K562 (cell line): ENCODE measurements at regions not wholly inside any gene's neighbourhood (a gene's known extent, or its start where the extent isn't known, plus 50 kb on each side); places are given as distances from the start of the nearest gene placed in this dataset.
A peak's percentile ranks its signal among the peaks of the same experiment; 100 is the strongest.

Experiments
- ATAC-seq: fragments of 200-7000 bp; cut with Tn5 transposase; 3 replicates; pipeline ENCODE4 v1.9.1; 2020; ENCODE audit warnings: moderate library complexity
- BruUV-seq: library from RNA; stranded (reverse); fragments of 400-500 nt; replicated peaks from 2 replicates; lab custom pipeline; 2021; lab: Mats Ljungman, UMichigan
- CTCF ChIA-PET: fragments of 300-600 bp; formaldehyde crosslinking; extraction: SDS; loops from one replicate; lab custom pipeline; 2021; ENCODE audit warnings: low intra/inter-chr PET ratio; lab: Yijun Ruan, JAX
- POLR2A ChIA-PET: fragments of 300-600, 350-650 bp; sonication (Branson Sonifier 250); formaldehyde crosslinking; extraction: SDS; loops from one replicate; lab custom pipeline; 2021; ENCODE audit warnings: antibody characterized with exemption, inconsistent platforms; lab: Yijun Ruan, JAX
- DNase-seq, 4 experiments: peaks; one replicate each; pipeline versions ENCODE4 v3.0.0 to v3.0.0-alpha.2; 2011 to 2018; ENCODE audit warnings: low spot score in 3 of 4, mixed read lengths in 3 of 4; ENCODE audit errors: extremely low read depth in 1 of 4
- FAIRE-seq: peaks from 2 replicates; lab custom pipeline; 2011; peaks lifted over from hg19 to GRCh38; lab: Jason Lieb, UNC
- H2AFZ ChIP-seq: 2 replicates; pipeline ENCODE4 v1.6.0; 2011; ENCODE audit warnings: low read depth, low read length, control low read depth, inconsistent platforms
- H3K27ac ChIP-seq: fragments of 200-600 bp; 3 replicates; pipeline ENCODE4 v1.8.0; 2011; ENCODE audit warnings: low read depth, mild to moderate bottlenecking, control low read depth, inconsistent platforms, low read length, moderate library complexity, mixed read lengths; ENCODE audit errors: extremely low read depth
- H3K27me3 ChIP-seq, 2 experiments: fragments of 300-600 bp in 1 of 2; 2 replicates in 1 of 2; 3 replicates in 1 of 2; pipeline versions ENCODE4 v1.6.0 to v1.8.0; 2011; ENCODE audit warnings: inconsistent platforms in 2 of 2, low read length in 2 of 2, mild to moderate bottlenecking in 1 of 2, mixed read lengths in 1 of 2, moderate library complexity in 1 of 2; ENCODE audit not compliant: control insufficient read depth in 2 of 2, insufficient read depth in 2 of 2
- H3K36me3 ChIP-seq: fragments of 300-600 bp; 3 replicates; pipeline ENCODE4 v1.8.0; 2011; ENCODE audit warnings: mild to moderate bottlenecking, low read length, inconsistent platforms; ENCODE audit not compliant: control insufficient read depth, insufficient read depth
- H3K4me1 ChIP-seq, 2 experiments: fragments of 200-600 bp in 1 of 2; replicated peaks in 1 of 2; 2 replicates in 1 of 2; 3 replicates in 1 of 2; pipeline versions ENCODE4 v1.5.1 to v1.8.0; 2011; ENCODE audit warnings: inconsistent platforms in 2 of 2, low read length in 2 of 2, mild to moderate bottlenecking in 1 of 2, mixed read lengths in 1 of 2, moderate library complexity in 1 of 2; ENCODE audit not compliant: control insufficient read depth in 2 of 2, insufficient read depth in 2 of 2
- H3K4me2 ChIP-seq: 2 replicates; pipeline ENCODE4 v1.6.1; 2011; ENCODE audit warnings: low read length, control low read depth, inconsistent platforms, mixed read lengths; ENCODE audit not compliant: insufficient read depth
- H3K4me3 ChIP-seq: fragments of 200-600 bp; sonication (generic), shearing (Covaris generic); 2 replicates; pipeline ENCODE4 v1.5.1; 2016; ENCODE audit warnings: control low read depth, inconsistent platforms
- H3K79me2 ChIP-seq: fragments of 200-600 bp; 3 replicates; pipeline ENCODE4 v1.8.0; 2011; ENCODE audit warnings: low read length, inconsistent platforms; ENCODE audit not compliant: control insufficient read depth, insufficient read depth
- H3K9ac ChIP-seq, 2 experiments: 2 replicates each; pipeline versions ENCODE4 v1.6.0 to v1.6.1; 2011; ENCODE audit warnings: low read depth in 2 of 2, low read length in 2 of 2, control low read depth in 1 of 2, inconsistent platforms in 1 of 2, mild to moderate bottlenecking in 1 of 2, mixed read lengths in 1 of 2; ENCODE audit not compliant: insufficient read depth in 1 of 2
- H3K9me1 ChIP-seq: one replicate; pipeline ENCODE4 v1.6.0; 2011; ENCODE audit warnings: inconsistent platforms, mild to moderate bottlenecking, low read length, moderate library complexity; ENCODE audit not compliant: control insufficient read depth, insufficient read depth
- H3K9me3 ChIP-seq: replicated peaks from 2 replicates; pipeline ENCODE4 v1.5.1; 2011; ENCODE audit warnings: low read depth, low read length, inconsistent platforms; ENCODE audit not compliant: control insufficient read depth, insufficient read depth
- H4K20me1 ChIP-seq: replicated peaks from 2 replicates; pipeline ENCODE4 v1.6.1; 2011; ENCODE audit warnings: low read length, inconsistent platforms, mixed read lengths; ENCODE audit not compliant: control insufficient read depth, insufficient read depth
- CLOCK ChIP-seq: fragments of 250-450 bp; sonication (Bioruptor Pico); IDR thresholded peaks from 2 replicates; pipeline ENCODE4 v1.4.0; 2020; ENCODE audit warnings: mild to moderate bottlenecking, moderate library complexity, borderline replicate concordance
- CREB1 ChIP-seq, 2 experiments: sonication (generic) in 1 of 2; formaldehyde crosslinking in 1 of 2; IDR thresholded peaks; 2 replicates each; pipeline versions ENCODE4 v1.6.1 to v1.8.0; 2012 to 2022; ENCODE audit warnings: inconsistent platforms in 1 of 2, mild to moderate bottlenecking in 1 of 2, missing genetic modification reagents in 1 of 2, moderate library complexity in 1 of 2
- EHMT2 ChIP-seq: fragments of 450-650 bp; IDR thresholded peaks from 2 replicates; pipeline ENCODE4 v1.6.1; 2018; ENCODE audit warnings: antibody characterized with exemption
- FOXK1 ChIP-seq: sonication (generic); formaldehyde crosslinking; IDR thresholded peaks from 2 replicates; pipeline ENCODE4 v1.8.0; 2022; ENCODE audit warnings: missing genetic modification reagents, mild to moderate bottlenecking, borderline replicate concordance
- JUN ChIP-seq, 2 experiments: sonication (generic) in 1 of 2; formaldehyde crosslinking in 1 of 2; IDR thresholded peaks; 2 replicates each; pipeline versions ENCODE4 v1.6.1 to v1.8.0; 2012 to 2022; ENCODE audit warnings: borderline replicate concordance in 2 of 2, mild to moderate bottlenecking in 2 of 2, improper control_type of control experiment in 1 of 2, low read depth in 1 of 2, low read length in 1 of 2, missing genetic modification reagents in 1 of 2
- JUND ChIP-seq, 2 experiments: IDR thresholded peaks; 2 replicates in 1 of 2; 3 replicates in 1 of 2; pipeline ENCODE4 v1.6.1; 2011; ENCODE audit warnings: borderline replicate concordance in 2 of 2, low read depth in 2 of 2, low read length in 2 of 2, improper control_type of control experiment in 1 of 2, missing biosample characterization in 1 of 2, missing genetic modification characterization in 1 of 2, missing genetic modification reagents in 1 of 2
- MIER1 ChIP-seq: fragments of 450-650 bp; IDR thresholded peaks from 2 replicates; pipeline ENCODE4 v1.6.1; 2016; ENCODE audit warnings: antibody characterized with exemption, mild to moderate bottlenecking, low read depth
- RBM25 ChIP-seq: fragments of 200-400 bp; formaldehyde crosslinking; IDR thresholded peaks from 2 replicates; pipeline ENCODE4 v1.6.1; 2018; ENCODE audit warnings: low read length, low read depth, moderate library complexity; ENCODE audit not compliant: severe bottlenecking
- SMARCC2 ChIP-seq: fragments of 450-650 bp; IDR thresholded peaks from 2 replicates; pipeline ENCODE4 v1.6.1; 2017; ENCODE audit warnings: antibody characterized with exemption, moderate library complexity, mild to moderate bottlenecking, low read depth
- ZC3H8 ChIP-seq: fragments of 450-650 bp; IDR thresholded peaks from 2 replicates; pipeline ENCODE4 v1.6.1; 2017
- ZNF143 ChIP-seq: sonication (generic); formaldehyde crosslinking; IDR thresholded peaks from 2 replicates; pipeline ENCODE4 v1.9.0; 2022; ENCODE audit warnings: mild to moderate bottlenecking, missing genetic modification reagents
- WGBS: fragments of 100-300 bp; shearing (Covaris generic); methylation state at CpG from one replicate; pipeline ENCODE4 v1.1.6; 2016; ENCODE audit warnings: low coverage, mixed read lengths; ENCODE audit not compliant: insufficient coverage; ENCODE audit errors: missing lambda C conversion rate; 5-methylcytosine and 5-hydroxymethylcytosine counted together
- in situ Hi-C: fragments of 300-500 bp; cut with MboI; formaldehyde crosslinking; loops from 4 replicates; pipeline ENCODE4 v1.15.0; 2018; ENCODE audit warnings: inconsistent platforms, mixed read lengths
- intact Hi-C: fragments of 100-400 bp; cut with micrococcal nuclease; formaldehyde crosslinking; loops from 2 replicates; pipeline ENCODE4 v1.14.2; 2022

DNA sequence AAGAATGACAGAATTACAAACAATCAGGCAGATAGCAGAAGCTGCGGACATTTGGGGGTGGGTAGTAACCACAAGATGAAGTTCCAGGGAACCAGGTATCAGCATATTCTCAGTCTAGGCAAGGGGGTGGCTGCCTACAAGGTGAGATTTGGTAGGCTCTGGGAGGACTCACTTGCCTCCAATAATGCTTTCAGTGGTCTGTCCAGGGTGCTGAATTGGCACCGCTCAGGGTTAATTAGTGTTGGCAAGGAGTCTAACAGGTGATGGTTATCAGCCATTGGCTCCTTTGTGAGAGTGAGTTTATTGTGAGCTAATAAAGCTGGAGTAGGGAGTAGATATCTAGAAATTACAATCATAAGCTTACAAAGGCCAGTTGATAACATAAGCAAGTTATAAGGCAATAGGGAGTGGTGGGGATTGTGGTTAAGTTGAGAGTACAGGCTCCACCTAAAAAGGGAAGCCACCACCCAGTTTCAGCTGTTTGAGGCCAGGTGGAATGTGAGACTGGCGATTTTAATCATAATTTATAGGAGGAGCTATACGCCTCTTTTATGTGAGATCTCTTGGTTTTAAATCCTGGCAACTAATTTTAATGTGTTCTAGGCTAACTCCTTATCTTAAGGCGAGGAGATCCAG is 320.5 kb downstream of the MIAT start:
- intact Hi-C loops = no loop called here
- FAIRE-seq = no peak
- ChIA-PET POLR2A (interaction anchor here (0.9 kb wide), 1 partner anchor 26 kb away, joined by 3 read pairs; no protein-coding TSS in a partner anchor), CTCF (no interaction called here)
- Histone ChIP-seq H4K20me1 (no peaks in the 10 kb centered on the region), H3K4me1 (no peaks in the 10 kb centered on the region), H3K9ac (no peak overlapping the region), H3K36me3 (no peaks in the 10 kb centered on the region), H3K27me3 (no peaks in the 10 kb centered on the region), H3K79me2 (no peaks in the 10 kb centered on the region), H3K27ac (no peak overlapping the region), H2AFZ (no peak overlapping the region), H3K9me3 (no peaks in the 10 kb centered on the region), H3K9me1 (no peaks in the 10 kb centered on the region), H3K4me2 (no peak overlapping the region), H3K4me3 (no peak overlapping the region)
- BruUV-seq = no TSS peak
- no peak for ATAC-seq
- WGBS = 0% methylated on average over 5 of the region's 5 CpGs
- in situ Hi-C loops = no loop called here
- no peak for DNase-seq
- TF ChIP-seq ZC3H8 (no peak), CLOCK (CRISPR knock-in tag) (no peak), SMARCC2 (no peak), FOXK1 (CRISPR knock-in tag) (no peak), JUND (IDR thresholded peaks at IDR 0.05; ENCODE audit: borderline replicate concordance, low read depth, low read length) (no peak), JUND (tag; IDR thresholded peaks at IDR 0.05; ENCODE audit: borderline replicate concordance, low read depth, low read length) (no peak), MIER1 (0 out of 2 replicates have a peak, but pooled peaks have one; percentile 30), RBM25 (peak; percentile 6), CREB1 (IDR thresholded peaks at IDR 0.05) (no peak), CREB1 (CRISPR knock-in tag; IDR thresholded peaks at IDR 0.05) (no peak), ZNF143 (CRISPR knock-in tag) (no peak), EHMT2 (0 out of 2 replicates have a peak, but pooled peaks have one; percentile 55), JUN (IDR thresholded peaks at IDR 0.05; ENCODE audit: borderline replicate concordance, low read depth, low read length) (no peak), JUN (CRISPR knock-in tag; IDR thresholded peaks at IDR 0.05; ENCODE audit: borderline replicate concordance) (no peak)
